ENCODE measurements at regions not wholly inside any gene's neighbourhood (a gene's known extent, or its start where the extent isn't known, plus 50 kb on each side); places are given as distances from the start of the nearest gene placed in this dataset.

GRCh38 chrX:5324546-5324945 is 904.1 kb downstream of the NLGN4X start:
- no peak for TF ChIP-seq CTCF (IDR thresholded peaks at IDR 0.05)
- no peak for TF ChIP-seq POLR2A (IDR thresholded peaks at IDR 0.05)
